ENCODE measurements at regions not wholly inside any gene's neighbourhood (a gene's known extent, or its start where the extent isn't known, plus 50 kb on each side); places are given as distances from the start of the nearest gene placed in this dataset.

DNA sequence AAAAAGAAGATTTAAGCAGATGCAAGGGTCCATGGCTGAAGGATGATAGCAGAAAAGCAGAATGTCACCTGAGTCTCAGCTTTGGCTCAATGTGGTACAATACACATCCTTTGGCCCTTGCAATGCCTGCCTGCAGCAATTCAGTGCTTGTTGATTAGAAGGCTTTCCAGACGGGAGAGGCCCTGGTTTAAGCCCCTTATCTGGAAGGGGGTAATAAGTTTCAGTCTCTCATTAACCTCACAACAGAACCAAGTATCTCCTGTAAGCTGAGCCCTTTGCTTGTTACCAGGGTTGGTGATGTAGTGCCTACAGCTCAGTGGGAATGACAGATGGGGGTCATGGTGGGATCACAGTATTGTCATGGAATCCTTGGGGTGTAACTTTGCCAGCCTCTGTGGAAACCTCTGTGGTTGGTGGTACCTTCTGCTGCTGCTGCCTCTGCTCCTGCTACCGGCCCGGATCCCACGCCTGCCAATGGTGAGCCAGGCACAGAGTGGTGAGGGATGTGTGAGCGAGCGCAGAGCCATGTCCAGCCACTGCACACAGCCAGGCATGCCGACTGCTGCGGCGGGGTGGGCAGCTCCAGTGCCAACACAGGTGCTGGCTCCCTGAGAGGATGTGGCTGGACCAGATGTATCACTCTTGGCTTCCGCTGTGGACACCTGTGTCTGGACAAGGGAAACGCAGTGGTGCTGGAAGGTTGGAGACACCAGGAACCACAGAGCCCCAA, 81.2 kb downstream of the ADRA2C start:
- TF ChIP-seq ARNT (IDR thresholded peaks at IDR 0.05) (no peak), LEF1 (IDR thresholded peaks at IDR 0.05; ENCODE audit: borderline replicate concordance) (no peak), HDGF (IDR thresholded peaks at IDR 0.05; ENCODE audit: borderline replicate concordance) (no peak), FOXM1 (IDR thresholded peaks at IDR 0.05; ENCODE audit: borderline replicate concordance) (no peak)
